HG02642 (cell line): ENCODE measurements at regions not wholly inside any gene's neighbourhood (a gene's known extent, or its start where the extent isn't known, plus 50 kb on each side); places are given as distances from the start of the nearest gene placed in this dataset.

Experiments used
- ATAC-seq: cut with Tn5 transposase; IDR thresholded peaks from one replicate; pipeline ENCODE4 v1.9.1; 2021; ENCODE audit warnings: mild to moderate bottlenecking; ENCODE audit not compliant: unreplicated experiment, poor library complexity

GRCh38 chr1:209414803-209415329, 168.6 kb upstream of the CAMK1G start:
- no peak for ATAC-seq

- ATAC-seq = no peak
These were observed 167.5 kb upstream of the CAMK1G start for GRCh38 chr1:209416039-209416438.

- no peak for ATAC-seq
These were observed 166.8 kb upstream of the CAMK1G start for GRCh38 chr1:209416716-209417115.

- ATAC-seq = no peak
These were observed 165.8 kb upstream of the CAMK1G start for GRCh38 chr1:209417761-209418160.

GRCh38 chr1:209420276-209420675, 163.2 kb upstream of the CAMK1G start:
- no peak for ATAC-seq

- no peak for ATAC-seq
These were observed 162.3 kb upstream of the CAMK1G start for GRCh38 chr1:209421186-209421585.

GRCh38 chr1:209421978-209422680, 161.4 kb upstream of the CAMK1G start:
- ATAC-seq = no peak

- ATAC-seq = no peak
These were observed 157.6 kb upstream of the CAMK1G start for GRCh38 chr1:209425959-209426358.

GRCh38 chr1:209427277-209427676, 156.2 kb upstream of the CAMK1G start:
- no peak for ATAC-seq

- no peak for ATAC-seq
These were observed 155.7 kb upstream of the CAMK1G start for GRCh38 chr1:209427811-209428210.

GRCh38 chr1:209428241-209428921, 155.1 kb upstream of the CAMK1G start:
- ATAC-seq = no peak

GRCh38 chr1:209429611-209430010, 153.9 kb upstream of the CAMK1G start:
- ATAC-seq = no peak

- ATAC-seq = no peak
These were observed 153.4 kb upstream of the CAMK1G start for GRCh38 chr1:209430107-209430506.

GRCh38 chr1:209430821-209431259, 152.7 kb upstream of the CAMK1G start:
- ATAC-seq = no peak

- ATAC-seq = no peak
These were observed 152.1 kb upstream of the CAMK1G start for GRCh38 chr1:209431402-209431801.

GRCh38 chr1:209431813-209432442, 151.6 kb upstream of the CAMK1G start:
- no peak for ATAC-seq

- ATAC-seq = no peak
These were observed 151.1 kb upstream of the CAMK1G start for GRCh38 chr1:209432443-209432825.

- ATAC-seq = no peak
These were observed 149.9 kb upstream of the CAMK1G start for GRCh38 chr1:209433649-209434031.

- no peak for ATAC-seq
These were observed 149.4 kb upstream of the CAMK1G start for GRCh38 chr1:209434066-209434465.

GRCh38 chr1:209434631-209435217, 148.8 kb upstream of the CAMK1G start:
- ATAC-seq = no peak
